ENCODE measurements at regions not wholly inside any gene's neighbourhood (a gene's known extent, or its start where the extent isn't known, plus 50 kb on each side); places are given as distances from the start of the nearest gene placed in this dataset.

DNA sequence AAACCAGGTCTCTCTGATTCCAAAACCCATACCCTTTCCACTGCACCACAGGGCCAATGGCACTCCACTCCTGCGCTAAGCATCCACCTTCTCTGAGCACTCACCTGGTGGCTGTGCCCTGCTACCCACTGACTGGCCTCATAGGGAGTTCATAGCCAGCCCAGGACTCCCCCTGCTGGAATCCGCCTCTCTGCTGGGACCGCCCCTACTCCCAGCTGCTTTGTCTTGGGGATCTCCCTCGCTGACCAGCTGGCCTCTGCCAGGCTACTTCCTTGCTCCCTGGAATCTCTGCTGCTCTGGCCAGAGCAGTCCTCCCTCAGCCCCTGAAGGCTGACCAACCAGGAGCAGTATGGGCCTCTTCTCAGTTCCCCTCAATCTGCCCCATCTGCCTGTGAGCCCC, 129.7 kb downstream of the FAXC start:
- H3K36me3 ChIP-seq, result no peaks in the 10 kb centered on the region
- no peak overlapping the region for H3K4me3 ChIP-seq
- DNase-seq (no peak), ATAC-seq (peak; percentile 79)
- TF ChIP-seq, protein P1, sequence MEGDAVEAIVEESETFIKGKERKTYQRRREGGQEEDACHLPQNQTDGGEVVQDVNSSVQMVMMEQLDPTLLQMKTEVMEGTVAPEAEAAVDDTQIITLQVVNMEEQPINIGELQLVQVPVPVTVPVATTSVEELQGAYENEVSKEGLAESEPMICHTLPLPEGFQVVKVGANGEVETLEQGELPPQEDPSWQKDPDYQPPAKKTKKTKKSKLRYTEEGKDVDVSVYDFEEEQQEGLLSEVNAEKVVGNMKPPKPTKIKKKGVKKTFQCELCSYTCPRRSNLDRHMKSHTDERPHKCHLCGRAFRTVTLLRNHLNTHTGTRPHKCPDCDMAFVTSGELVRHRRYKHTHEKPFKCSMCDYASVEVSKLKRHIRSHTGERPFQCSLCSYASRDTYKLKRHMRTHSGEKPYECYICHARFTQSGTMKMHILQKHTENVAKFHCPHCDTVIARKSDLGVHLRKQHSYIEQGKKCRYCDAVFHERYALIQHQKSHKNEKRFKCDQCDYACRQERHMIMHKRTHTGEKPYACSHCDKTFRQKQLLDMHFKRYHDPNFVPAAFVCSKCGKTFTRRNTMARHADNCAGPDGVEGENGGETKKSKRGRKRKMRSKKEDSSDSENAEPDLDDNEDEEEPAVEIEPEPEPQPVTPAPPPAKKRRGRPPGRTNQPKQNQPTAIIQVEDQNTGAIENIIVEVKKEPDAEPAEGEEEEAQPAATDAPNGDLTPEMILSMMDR (IDR thresholded peaks at IDR 0.05), result no peak
- H3K4me1 ChIP-seq, result no peaks in the 10 kb centered on the region
- no peaks in the 10 kb centered on the region for H3K27me3 ChIP-seq
- no peak overlapping the region for H3K27ac ChIP-seq
- intact Hi-C loops (cut with DNase I), result no loop called here
- no peaks in the 10 kb centered on the region for H3K9me3 ChIP-seq

DNA sequence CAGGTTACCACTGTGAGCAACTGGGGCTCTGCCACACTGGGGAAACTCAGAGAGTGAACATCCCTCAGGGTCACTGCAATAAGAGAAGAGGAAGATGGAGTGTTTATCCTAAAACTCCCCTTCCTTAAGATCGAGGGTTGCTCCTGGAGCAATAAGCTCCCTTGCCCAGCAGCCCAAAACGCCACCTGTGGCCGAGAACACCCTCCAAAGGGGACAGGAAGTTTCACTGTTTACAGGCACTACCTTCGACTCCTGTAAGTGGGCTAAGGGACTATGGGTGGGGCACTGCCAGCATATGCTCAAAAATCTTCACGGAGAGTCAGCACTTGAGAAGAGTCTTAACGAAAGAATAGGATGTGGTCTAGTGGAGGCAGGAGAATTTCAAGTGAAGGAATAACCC, 132.5 kb downstream of the FAXC start:
- intact Hi-C loops (cut with DNase I), result no loop called here

DNA sequence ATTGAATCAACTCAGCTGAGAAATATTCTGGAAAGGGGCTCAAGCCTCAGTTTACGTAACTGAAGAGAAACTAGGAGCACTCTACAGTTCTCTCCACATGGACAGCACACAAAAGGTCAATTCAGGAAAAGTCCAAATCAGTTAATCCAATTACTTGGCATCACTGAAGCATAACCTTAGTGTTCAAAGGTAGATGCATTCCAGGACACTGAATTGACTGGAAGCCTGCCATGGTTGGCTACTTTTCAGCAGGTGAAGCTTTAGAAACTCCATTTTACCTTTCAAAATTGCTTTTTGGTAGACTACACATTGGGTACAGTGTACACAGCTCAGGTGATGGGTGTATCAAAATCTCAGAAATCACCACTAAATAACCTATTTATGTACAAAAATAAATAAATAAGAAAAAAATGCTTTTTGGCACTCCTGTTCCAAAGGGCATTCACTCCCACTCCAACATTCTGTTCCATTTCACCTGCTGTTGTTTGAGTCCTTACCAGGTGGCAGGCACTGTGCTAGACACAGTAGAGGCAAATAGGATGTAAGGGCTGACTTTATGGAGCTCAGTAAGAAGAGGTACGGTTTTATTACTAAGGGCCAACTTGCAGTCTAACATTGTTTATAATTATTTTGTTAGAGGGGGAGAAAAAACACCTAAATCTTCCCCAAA, 153.4 kb downstream of the FAXC start:
- Histone ChIP-seq H3K36me3 (no peaks in the 10 kb centered on the region), H3K27me3 (no peaks in the 10 kb centered on the region), H3K4me3 (no peak overlapping the region), H3K4me1 (no peaks in the 10 kb centered on the region), H3K9me3 (no peaks in the 10 kb centered on the region), H3K27ac (no peak overlapping the region)
- TF ChIP-seq, protein P1 (IDR thresholded peaks at IDR 0.05), result no peak
- intact Hi-C loops (cut with DNase I), result no loop called here
- DNase-seq (no peak), ATAC-seq (no peak)

More for the DNA sequence above, 132.5 kb downstream of the FAXC start:
- H3K36me3 ChIP-seq, result no peaks in the 10 kb centered on the region
- no peak for DNase-seq
- H3K4me1 ChIP-seq, result no peaks in the 10 kb centered on the region
- no peak overlapping the region for H3K27ac ChIP-seq
- ATAC-seq, result no peak
- H3K4me3 ChIP-seq, result no peak overlapping the region
- no peaks in the 10 kb centered on the region for H3K27me3 ChIP-seq
- TF ChIP-seq, protein P1 (IDR thresholded peaks at IDR 0.05), result no peak
- H3K9me3 ChIP-seq, result no peaks in the 10 kb centered on the region

DNA sequence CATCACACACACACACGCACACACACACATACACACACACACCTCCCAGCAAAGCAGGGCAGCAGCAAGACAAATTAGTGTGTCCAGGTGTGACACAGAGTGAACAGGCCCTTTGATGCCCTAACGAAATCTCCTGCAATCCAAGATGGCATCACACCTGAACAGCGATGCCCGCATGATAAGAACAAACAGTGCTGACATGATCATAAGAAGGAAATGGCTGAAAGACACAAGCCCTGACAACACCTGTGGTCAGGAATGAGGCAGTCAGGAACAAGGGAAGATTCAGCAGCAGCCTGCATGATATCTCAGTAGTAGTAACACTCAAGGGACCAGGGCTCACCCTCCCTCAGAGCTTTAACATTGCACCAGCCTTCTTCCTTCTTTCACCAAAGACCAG, 156.9 kb downstream of the FAXC start:
- H3K27me3 ChIP-seq, result no peaks in the 10 kb centered on the region
- DNase-seq (no peak), ATAC-seq (no peak)
- no peaks in the 10 kb centered on the region for H3K36me3 ChIP-seq
- H3K4me3 ChIP-seq, result no peak overlapping the region
- intact Hi-C loops (cut with DNase I), result no loop called here
- no peak overlapping the region for H3K27ac ChIP-seq
- TF ChIP-seq, protein P1 (IDR thresholded peaks at IDR 0.05), result no peak
- no peaks in the 10 kb centered on the region for H3K9me3 ChIP-seq
- no peaks in the 10 kb centered on the region for H3K4me1 ChIP-seq

DNA sequence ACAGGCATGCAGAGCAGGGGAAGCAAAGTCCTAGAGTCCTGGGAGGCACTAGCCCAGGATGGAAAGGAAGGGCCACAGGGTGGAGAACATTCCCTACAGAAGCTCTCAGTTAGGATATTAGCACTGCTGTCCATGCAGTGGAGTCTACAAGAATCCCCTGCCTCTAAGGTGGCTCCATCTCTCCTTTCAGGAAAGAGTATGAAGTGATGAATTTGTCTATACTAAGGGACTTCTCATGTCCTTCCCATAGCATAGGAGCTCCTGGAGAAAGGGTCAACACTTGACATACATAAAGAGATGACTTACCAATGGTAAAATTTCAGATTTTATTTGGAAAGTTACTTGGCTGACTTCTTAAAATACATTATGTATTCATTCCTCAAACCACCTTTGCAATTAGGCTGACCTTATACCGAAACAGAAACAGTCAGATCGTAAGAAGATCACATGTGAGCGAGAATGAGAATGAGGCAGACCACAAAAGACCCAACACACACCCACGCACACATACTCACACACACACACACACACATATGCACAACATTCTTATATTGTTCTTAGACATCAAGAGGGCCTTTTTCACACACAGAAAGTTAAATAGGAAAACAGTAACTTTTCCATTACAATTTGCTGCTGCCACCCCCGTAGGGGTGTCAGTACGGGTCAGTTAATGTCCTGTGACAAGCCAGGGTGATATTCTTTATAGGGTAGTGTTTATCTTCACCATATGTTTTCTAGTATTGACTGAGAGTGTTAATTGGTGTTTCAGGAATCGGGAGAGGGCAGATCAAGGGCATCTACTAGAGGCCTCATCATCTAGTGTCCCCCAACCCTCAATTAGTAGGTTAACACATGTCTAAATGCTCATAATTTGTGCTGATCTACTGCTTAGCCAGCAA, 159.4 kb downstream of the FAXC start:
- TF ChIP-seq, protein P1 (IDR thresholded peaks at IDR 0.05), result no peak
- intact Hi-C loops (cut with DNase I), result no loop called here
- Histone ChIP-seq H3K27me3 (no peaks in the 10 kb centered on the region), H3K4me3 (no peak overlapping the region), H3K4me1 (no peaks in the 10 kb centered on the region), H3K27ac (no peak overlapping the region), H3K9me3 (no peaks in the 10 kb centered on the region), H3K36me3 (no peaks in the 10 kb centered on the region)
- no peak for ATAC-seq
- DNase-seq, result no peak
